Prostate gland (tissue), 2 donors: ENCODE measurements at regions not wholly inside any gene's neighbourhood (a gene's known extent, or its start where the extent isn't known, plus 50 kb on each side); places are given as distances from the start of the nearest gene placed in this dataset.

Experiments used
- POLR2A ChIP-seq: fragments of 450-650 bp; IDR thresholded peaks from one replicate; pipeline ENCODE4 v1.6.1; 2016; ENCODE audit warnings: antibody characterized with exemption, mild to moderate bottlenecking
- POLR2AphosphoS5 ChIP-seq: sonication (generic); formaldehyde crosslinking; IDR thresholded peaks from one replicate; pipeline ENCODE4 v1.6.1; 2017; ENCODE audit warnings: antibody characterized with exemption
- TF ChIP-seq, protein P1 (sequence below), 4 experiments: fragments of 200-600 bp in 2 of 4; fragments of 450-650 bp in 2 of 4; sonication (generic) in 2 of 4; IDR thresholded peaks; 1 replicate in 3 of 4; 2 replicates in 1 of 4; pipeline ENCODE4 v1.5.1; 2016 to 2019; ENCODE audit warnings: antibody characterized with exemption in 4 of 4, mild to moderate bottlenecking in 2 of 4, moderate library complexity in 2 of 4

DNA sequence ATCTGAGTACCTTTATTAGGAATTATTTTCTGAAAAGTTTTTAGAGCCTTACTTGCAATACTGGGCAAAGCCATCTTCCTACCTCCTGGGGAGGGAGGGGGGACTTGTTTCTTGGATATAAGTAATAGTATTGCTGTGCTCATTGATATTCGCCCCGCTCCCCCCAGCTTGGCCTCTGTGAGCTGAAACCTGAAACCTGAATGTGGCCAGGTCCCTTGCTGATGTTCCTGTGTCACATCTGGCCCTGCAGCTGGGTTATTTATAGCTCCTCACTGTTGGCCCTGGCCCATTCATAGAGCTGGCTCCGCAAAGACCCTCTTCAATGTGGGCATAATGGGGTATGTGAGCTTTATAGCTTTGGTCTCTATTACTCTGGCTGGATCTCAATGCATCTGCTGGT lies 59.5 kb downstream of the FRMPD3 start:
- TF ChIP-seq POLR2A (no peak), POLR2AphosphoS5 (no peak)
- TF ChIP-seq, protein P1, sequence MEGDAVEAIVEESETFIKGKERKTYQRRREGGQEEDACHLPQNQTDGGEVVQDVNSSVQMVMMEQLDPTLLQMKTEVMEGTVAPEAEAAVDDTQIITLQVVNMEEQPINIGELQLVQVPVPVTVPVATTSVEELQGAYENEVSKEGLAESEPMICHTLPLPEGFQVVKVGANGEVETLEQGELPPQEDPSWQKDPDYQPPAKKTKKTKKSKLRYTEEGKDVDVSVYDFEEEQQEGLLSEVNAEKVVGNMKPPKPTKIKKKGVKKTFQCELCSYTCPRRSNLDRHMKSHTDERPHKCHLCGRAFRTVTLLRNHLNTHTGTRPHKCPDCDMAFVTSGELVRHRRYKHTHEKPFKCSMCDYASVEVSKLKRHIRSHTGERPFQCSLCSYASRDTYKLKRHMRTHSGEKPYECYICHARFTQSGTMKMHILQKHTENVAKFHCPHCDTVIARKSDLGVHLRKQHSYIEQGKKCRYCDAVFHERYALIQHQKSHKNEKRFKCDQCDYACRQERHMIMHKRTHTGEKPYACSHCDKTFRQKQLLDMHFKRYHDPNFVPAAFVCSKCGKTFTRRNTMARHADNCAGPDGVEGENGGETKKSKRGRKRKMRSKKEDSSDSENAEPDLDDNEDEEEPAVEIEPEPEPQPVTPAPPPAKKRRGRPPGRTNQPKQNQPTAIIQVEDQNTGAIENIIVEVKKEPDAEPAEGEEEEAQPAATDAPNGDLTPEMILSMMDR (IDR thresholded peaks at IDR 0.05), result no peak
